Right lobe of liver (tissue), 4 donors: ENCODE measurements at regions not wholly inside any gene's neighbourhood (a gene's known extent, or its start where the extent isn't known, plus 50 kb on each side); places are given as distances from the start of the nearest gene placed in this dataset.

ENCODE experiments used
- POLR2A ChIP-seq: fragments of 450-650 bp; IDR thresholded peaks from one replicate; pipeline ENCODE4 v1.6.1; 2017; ENCODE audit warnings: antibody characterized with exemption, mild to moderate bottlenecking
- TF ChIP-seq, protein P1 (sequence below), 4 donors: fragments of 200-600 bp in 3 of 4; fragments of 450-650 bp in 1 of 4; IDR thresholded peaks; one replicate each; pipeline versions ENCODE4 v1.5.1 to v1.8.0; 2016 to 2022; ENCODE audit warnings: antibody characterized with exemption in 4 of 4, mild to moderate bottlenecking in 2 of 4
- donor health status: DM: no; HTN: no; CAD: no.
- donor health status: DM: no; HTN: no; CAD: no.
- donor health status: DM: no; HTN: yes; CAD: no.

DNA sequence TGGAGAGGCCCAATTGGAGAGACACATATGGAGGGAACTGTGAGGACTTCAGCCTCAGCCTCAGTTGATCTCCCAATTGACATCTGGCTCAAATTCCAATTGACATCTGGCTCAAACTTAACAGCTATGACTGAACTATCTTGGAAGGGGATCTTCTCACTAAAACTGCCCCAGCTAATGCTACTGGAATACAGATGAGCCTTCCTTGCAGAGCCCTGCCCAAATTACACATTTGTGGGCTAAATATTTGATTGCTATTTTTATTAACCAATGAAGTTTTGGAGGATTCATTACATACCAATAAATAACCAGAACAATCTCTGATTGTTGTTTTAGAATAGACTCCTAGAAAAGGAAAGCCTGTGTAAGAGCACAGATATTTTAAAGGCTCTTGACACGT lies 189.0 kb upstream of the THUMPD2 start:
- TF ChIP-seq, protein P1, sequence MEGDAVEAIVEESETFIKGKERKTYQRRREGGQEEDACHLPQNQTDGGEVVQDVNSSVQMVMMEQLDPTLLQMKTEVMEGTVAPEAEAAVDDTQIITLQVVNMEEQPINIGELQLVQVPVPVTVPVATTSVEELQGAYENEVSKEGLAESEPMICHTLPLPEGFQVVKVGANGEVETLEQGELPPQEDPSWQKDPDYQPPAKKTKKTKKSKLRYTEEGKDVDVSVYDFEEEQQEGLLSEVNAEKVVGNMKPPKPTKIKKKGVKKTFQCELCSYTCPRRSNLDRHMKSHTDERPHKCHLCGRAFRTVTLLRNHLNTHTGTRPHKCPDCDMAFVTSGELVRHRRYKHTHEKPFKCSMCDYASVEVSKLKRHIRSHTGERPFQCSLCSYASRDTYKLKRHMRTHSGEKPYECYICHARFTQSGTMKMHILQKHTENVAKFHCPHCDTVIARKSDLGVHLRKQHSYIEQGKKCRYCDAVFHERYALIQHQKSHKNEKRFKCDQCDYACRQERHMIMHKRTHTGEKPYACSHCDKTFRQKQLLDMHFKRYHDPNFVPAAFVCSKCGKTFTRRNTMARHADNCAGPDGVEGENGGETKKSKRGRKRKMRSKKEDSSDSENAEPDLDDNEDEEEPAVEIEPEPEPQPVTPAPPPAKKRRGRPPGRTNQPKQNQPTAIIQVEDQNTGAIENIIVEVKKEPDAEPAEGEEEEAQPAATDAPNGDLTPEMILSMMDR (IDR thresholded peaks at IDR 0.05): no peak
- TF ChIP-seq POLR2A: no peak
